Lower lobe of right lung (tissue), 2 donors: ENCODE measurements at regions not wholly inside any gene's neighbourhood (a gene's known extent, or its start where the extent isn't known, plus 50 kb on each side); places are given as distances from the start of the nearest gene placed in this dataset.

Experiments
- ATAC-seq, 2 donors: fragments of 200-7000 bp; cut with Tn5 transposase; one replicate each; pipeline ENCODE4 v1.9.1; 2020 to 2022; ENCODE audit warnings: mild to moderate bottlenecking in 2 of 2, moderate library complexity in 2 of 2
- DNase-seq: peaks from one replicate; pipeline ENCODE4 v3.0.0-alpha.2; 2020
- H3K27ac ChIP-seq: fragments of 200-600 bp; one replicate; pipeline ENCODE4 v1.8.0; 2022
- H3K27me3 ChIP-seq: fragments of 200-600 bp; one replicate; pipeline ENCODE4 v1.8.0; 2022; ENCODE audit warnings: low read depth
- H3K36me3 ChIP-seq: fragments of 200-600 bp; one replicate; pipeline ENCODE4 v1.8.0; 2022; ENCODE audit warnings: mild to moderate bottlenecking
- H3K4me1 ChIP-seq: fragments of 200-600 bp; one replicate; pipeline ENCODE4 v1.8.0; 2022
- H3K4me3 ChIP-seq: fragments of 200-600 bp; one replicate; pipeline ENCODE4 v1.8.0; 2022; ENCODE audit warnings: mild to moderate bottlenecking
- H3K9me3 ChIP-seq: fragments of 200-600 bp; one replicate; pipeline ENCODE4 v1.8.0; 2022
- CTCF ChIP-seq: fragments of 200-600 bp; IDR thresholded peaks from one replicate; pipeline ENCODE4 v1.8.0; 2022; ENCODE audit warnings: antibody characterized with exemption, mild to moderate bottlenecking
- intact Hi-C: fragments of 100-400 bp; cut with DNase I; formaldehyde crosslinking; loops from one replicate; pipeline ENCODE4 v1.11.0; 2022
- donor health status: DM: no; HTN: yes; CAD: no; lungs with severe emphysema.

DNA sequence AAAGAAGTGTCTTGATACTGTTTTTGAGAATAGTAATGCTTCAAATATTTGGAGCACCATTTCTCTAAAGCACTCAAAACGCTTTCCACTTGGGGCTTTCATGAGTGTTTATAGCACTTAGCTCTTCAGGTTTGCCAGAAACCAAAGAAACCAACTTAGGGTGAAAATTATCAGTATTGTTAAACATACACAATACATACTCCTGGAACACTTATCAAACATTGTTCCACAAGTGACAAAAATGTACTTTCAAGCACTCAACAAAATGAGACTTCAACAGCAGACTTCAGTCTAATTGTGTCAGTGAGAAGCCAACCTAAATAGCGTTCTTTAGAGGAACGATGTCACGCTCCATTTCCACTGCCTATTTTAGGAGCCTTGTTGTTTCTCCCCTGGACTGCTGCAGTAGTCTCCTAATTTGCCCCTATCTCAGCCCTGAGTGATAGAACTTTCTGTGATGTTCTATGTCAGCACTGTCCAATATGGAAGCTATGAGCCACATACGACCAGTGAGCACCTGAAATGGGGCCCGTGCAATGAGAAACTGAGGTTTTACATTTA is 461.3 kb downstream of the KIF16B start:
- Histone ChIP-seq H3K4me1 (no peaks in the 10 kb centered on the region), H3K9me3 (no peaks in the 10 kb centered on the region), H3K4me3 (no peak overlapping the region), H3K27ac (no peak overlapping the region), H3K36me3 (no peaks in the 10 kb centered on the region), H3K27me3 (no peaks in the 10 kb centered on the region)
- intact Hi-C loops = no loop called here
- DNase-seq = no peak
- peak in 1 of 2 donors; percentile 75 for ATAC-seq
- no peak for TF ChIP-seq CTCF

- TF ChIP-seq CTCF = no peak
- intact Hi-C loops = no loop called here
- H3K9me3 ChIP-seq = no peaks in the 10 kb centered on the region
- H3K36me3 ChIP-seq = no peaks in the 10 kb centered on the region
- DNase-seq (no peak), ATAC-seq (peak in 1 of 2 donors; percentile 54)
- H3K27ac ChIP-seq = no peak overlapping the region
- no peaks in the 10 kb centered on the region for H3K27me3 ChIP-seq
- H3K4me3 ChIP-seq = no peak overlapping the region
- H3K4me1 ChIP-seq = no peaks in the 10 kb centered on the region
These were observed 461.9 kb downstream of the KIF16B start for GRCh38 chr20:16111172-16111832.

GRCh38 chr20:16107172-16107870 is 465.9 kb downstream of the KIF16B start:
- no peak for ATAC-seq
- H3K9me3 ChIP-seq = no peaks in the 10 kb centered on the region
- TF ChIP-seq CTCF = no peak
- no peak overlapping the region for H3K27ac ChIP-seq
- no peak for DNase-seq
- intact Hi-C loops = no loop called here
- no peaks in the 10 kb centered on the region for H3K36me3 ChIP-seq
- no peaks in the 10 kb centered on the region for H3K4me1 ChIP-seq
- H3K27me3 ChIP-seq = no peaks in the 10 kb centered on the region
- no peak overlapping the region for H3K4me3 ChIP-seq

DNA sequence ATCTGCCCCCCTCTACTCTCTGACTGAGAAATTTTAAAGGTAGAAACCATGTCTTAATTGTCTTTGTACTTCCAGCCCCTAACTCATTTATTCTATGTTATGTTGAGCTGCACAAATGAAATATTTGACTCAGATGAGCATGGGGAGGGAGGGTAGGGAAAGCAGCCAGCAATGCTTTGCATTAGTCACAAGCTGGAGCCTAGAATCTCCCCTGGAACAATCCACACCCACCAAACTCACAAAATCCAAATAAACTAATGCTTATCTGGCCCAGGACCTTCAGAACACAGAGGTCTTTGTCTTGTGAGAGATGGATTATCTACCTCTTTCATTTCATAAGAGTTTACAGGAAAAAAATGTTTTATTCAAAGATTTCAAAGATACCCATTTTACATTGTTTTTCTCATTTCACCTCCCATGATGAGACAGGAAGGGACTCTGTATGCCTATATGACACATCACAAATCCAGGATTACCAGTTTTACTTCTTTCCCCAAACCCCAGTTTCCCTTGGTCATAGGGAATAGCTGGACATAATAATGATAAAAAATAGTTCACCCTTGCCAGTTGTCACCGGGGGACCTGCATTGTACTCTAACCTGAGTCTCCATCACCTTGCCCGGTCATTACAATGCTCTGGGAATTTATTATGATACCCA is 466.9 kb downstream of the KIF16B start:
- no peak overlapping the region for H3K4me3 ChIP-seq
- no peak for ATAC-seq
- intact Hi-C loops = no loop called here

More for the DNA sequence above, 466.9 kb downstream of the KIF16B start:
- no peak overlapping the region for H3K27ac ChIP-seq
- DNase-seq = no peak
- no peak for TF ChIP-seq CTCF
- H3K9me3 ChIP-seq = no peaks in the 10 kb centered on the region
- no peaks in the 10 kb centered on the region for H3K4me1 ChIP-seq
- H3K27me3 ChIP-seq = no peaks in the 10 kb centered on the region
- no peaks in the 10 kb centered on the region for H3K36me3 ChIP-seq
